SK-N-MC (cell line): ENCODE measurements at regions not wholly inside any gene's neighbourhood (a gene's known extent, or its start where the extent isn't known, plus 50 kb on each side); places are given as distances from the start of the nearest gene placed in this dataset.
"Not testable (repeated sequence)": the region's sequence is repeated elsewhere in the genome, so short reads cannot be mapped to it uniquely, and the experiment has no call there.

Experiments used
- DNase-seq: peaks from one replicate; pipeline ENCODE4 v3.0.0-alpha.2; 2011; ENCODE audit warnings: low read depth, low spot score
- H3K27ac ChIP-seq: fragments of 200-600 bp; sonication (generic); 2 replicates; pipeline ENCODE4 v1.5.1; 2016; ENCODE audit warnings: mixed run types
- H3K36me3 ChIP-seq: fragments of 200-600 bp; sonication (generic); 2 replicates; pipeline ENCODE4 v1.6.1; 2017; ENCODE audit warnings: antibody characterized with exemption, low read length, mixed read lengths; ENCODE audit not compliant: insufficient read depth
- H3K4me3 ChIP-seq: fragments of 200-600 bp; sonication (generic); 2 replicates; pipeline ENCODE4 v1.5.1; 2016
- H3K9ac ChIP-seq: fragments of 200-600 bp; sonication (generic); 2 replicates; pipeline ENCODE4 v1.8.0; 2017; ENCODE audit warnings: mixed run types, mixed read lengths; ENCODE audit not compliant: insufficient read length
- H3K9me3 ChIP-seq: fragments of 200-600 bp; sonication (generic); 2 replicates; pipeline ENCODE4 v1.6.1; 2017; ENCODE audit warnings: low read depth, mild to moderate bottlenecking, antibody characterized with exemption, low read length, moderate library complexity, mixed read lengths
- EZH2 ChIP-seq: fragments of 200-600 bp; sonication (generic); IDR thresholded peaks from one replicate; pipeline ENCODE4 v1.6.1; 2017; ENCODE audit warnings: antibody characterized with exemption
- FOXP2 ChIP-seq: optimal IDR thresholded peaks from 2 replicates; pipeline ENCODE3; 2011; ENCODE audit warnings: mild to moderate bottlenecking, moderate library complexity; ENCODE audit not compliant: insufficient read depth; ENCODE audit errors: extremely low read length, control extremely low read depth
- POLR2AphosphoS5 ChIP-seq: IDR thresholded peaks from 2 replicates; pipeline ENCODE4 v1.6.1; 2012; ENCODE audit warnings: mild to moderate bottlenecking, low read depth, low read length, borderline replicate concordance

GRCh38 chr6:67908379-67908778, 726.7 kb upstream of the ADGRB3 start:
- TF ChIP-seq FOXP2 (no peak), EZH2 (no peak), POLR2AphosphoS5 (no peak)
- no peaks in the 10 kb centered on the region for H3K36me3 ChIP-seq
- DNase-seq, result no peak
- H3K4me3 ChIP-seq, result no peak overlapping the region
- H3K27ac ChIP-seq, result no peak overlapping the region
- no peak overlapping the region for H3K9ac ChIP-seq
- H3K9me3 ChIP-seq, result no peaks in the 10 kb centered on the region

GRCh38 chr6:67904735-67905134, 730.3 kb upstream of the ADGRB3 start:
- not testable (repeated sequence) for H3K4me3 ChIP-seq, H3K27ac ChIP-seq, H3K9ac ChIP-seq, H3K9me3 ChIP-seq, H3K36me3 ChIP-seq, DNase-seq

DNA sequence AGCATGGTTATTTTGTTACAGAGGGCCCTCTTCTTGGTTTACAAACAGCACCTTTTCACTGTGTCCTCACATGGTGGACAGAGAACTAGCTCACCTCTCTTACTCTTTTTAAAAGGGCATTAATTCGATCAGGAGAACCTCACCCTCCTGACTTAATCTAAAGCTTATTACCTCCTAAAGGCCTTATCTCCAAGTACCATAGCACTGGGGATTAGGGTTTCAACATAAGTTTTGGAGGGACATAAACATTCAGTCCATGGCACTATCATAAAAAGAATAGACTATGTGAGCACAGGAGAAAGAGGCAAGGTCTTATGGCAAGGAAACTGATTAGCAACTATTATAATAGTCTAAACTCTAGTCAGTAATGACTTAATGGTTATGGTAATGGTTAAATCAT, 736.2 kb upstream of the ADGRB3 start:
- no peak for DNase-seq
- no peak overlapping the region for H3K27ac ChIP-seq
- no peak overlapping the region for H3K9ac ChIP-seq
- no peaks in the 10 kb centered on the region for H3K36me3 ChIP-seq
- TF ChIP-seq FOXP2 (no peak), EZH2 (no peak), POLR2AphosphoS5 (no peak)
- no peaks in the 10 kb centered on the region for H3K9me3 ChIP-seq
- H3K4me3 ChIP-seq, result no peak overlapping the region

GRCh38 chr6:67897998-67898607, 737.0 kb upstream of the ADGRB3 start:
- Histone ChIP-seq H3K36me3 (no peaks in the 10 kb centered on the region), H3K9me3 (no peaks in the 10 kb centered on the region), H3K4me3 (no peak overlapping the region), H3K27ac (no peak overlapping the region), H3K9ac (peak overlapping the region; percentile 7)
- TF ChIP-seq POLR2AphosphoS5 (no peak), EZH2 (no peak), FOXP2 (no peak)
- no peak for DNase-seq

GRCh38 chr6:67896476-67896875, 738.6 kb upstream of the ADGRB3 start:
- Histone ChIP-seq H3K36me3 (no peaks in the 10 kb centered on the region), H3K9ac (no peak overlapping the region), H3K9me3 (no peaks in the 10 kb centered on the region), H3K4me3 (no peak overlapping the region), H3K27ac (no peak overlapping the region)
- TF ChIP-seq POLR2AphosphoS5 (no peak), EZH2 (no peak), FOXP2 (no peak)
- DNase-seq, result no peak

DNA sequence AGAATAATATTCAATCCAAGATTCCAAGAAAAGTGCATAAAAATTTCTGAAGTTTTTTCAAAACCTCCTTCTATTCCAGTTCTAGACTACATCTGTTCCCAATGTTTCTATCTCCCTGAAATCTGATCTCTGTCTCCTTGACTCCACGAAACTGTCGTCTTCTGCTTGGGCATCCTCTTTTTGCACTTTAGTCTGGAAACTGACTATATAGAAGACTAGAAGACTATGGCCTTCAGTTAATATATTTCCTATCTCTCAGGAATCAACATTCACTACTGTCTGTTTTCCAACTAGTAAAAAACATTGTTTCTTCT, 745.4 kb upstream of the ADGRB3 start:
- no peak for DNase-seq
- Histone ChIP-seq H3K4me3 (no peak overlapping the region), H3K9me3 (no peaks in the 10 kb centered on the region), H3K27ac (no peak overlapping the region), H3K36me3 (no peaks in the 10 kb centered on the region), H3K9ac (no peak overlapping the region)
- TF ChIP-seq POLR2AphosphoS5, result no peak
- no peak for TF ChIP-seq FOXP2
- TF ChIP-seq EZH2, result no peak

- Histone ChIP-seq H3K9ac (no peak overlapping the region), H3K9me3 (no peaks in the 10 kb centered on the region), H3K4me3 (no peak overlapping the region), H3K36me3 (no peaks in the 10 kb centered on the region), H3K27ac (no peak overlapping the region)
- DNase-seq, result no peak
- TF ChIP-seq EZH2 (no peak), POLR2AphosphoS5 (no peak), FOXP2 (no peak)
These were observed 746.0 kb upstream of the ADGRB3 start for GRCh38 chr6:67888886-67889681.

GRCh38 chr6:67888546-67888885, 746.6 kb upstream of the ADGRB3 start:
- no peaks in the 10 kb centered on the region for H3K9me3 ChIP-seq
- H3K9ac ChIP-seq, result no peak overlapping the region
- no peak for TF ChIP-seq EZH2
- TF ChIP-seq FOXP2, result no peak
- no peak for TF ChIP-seq POLR2AphosphoS5
- no peak overlapping the region for H3K27ac ChIP-seq
- no peak overlapping the region for H3K4me3 ChIP-seq
- no peaks in the 10 kb centered on the region for H3K36me3 ChIP-seq
- no peak for DNase-seq

GRCh38 chr6:67887747-67888545, 747.1 kb upstream of the ADGRB3 start:
- Histone ChIP-seq H3K27ac (no peak overlapping the region), H3K9ac (no peak overlapping the region), H3K36me3 (no peaks in the 10 kb centered on the region), H3K9me3 (no peaks in the 10 kb centered on the region), H3K4me3 (no peak overlapping the region)
- no peak for TF ChIP-seq POLR2AphosphoS5
- no peak for TF ChIP-seq EZH2
- no peak for TF ChIP-seq FOXP2
- no peak for DNase-seq
